Peyer's patch (tissue), 4 donors: ENCODE measurements at regions not wholly inside any gene's neighbourhood (a gene's known extent, or its start where the extent isn't known, plus 50 kb on each side); places are given as distances from the start of the nearest gene placed in this dataset.

Source experiments
- DNase-seq, 3 donors: peaks; one replicate each; pipeline ENCODE4 v3.0.0-alpha.2; 2017 to 2019
- H3K27ac ChIP-seq, 4 donors: fragments of 200-600 bp; sonication (generic); one replicate each; pipeline ENCODE4 v1.5.1; 2016 to 2019
- H3K27me3 ChIP-seq, 2 donors: fragments of 200-600 bp; sonication (generic); one replicate each; pipeline ENCODE4 v1.5.1; 2019
- H3K36me3 ChIP-seq, 3 donors: fragments of 200-600 bp; sonication (generic); one replicate each; pipeline ENCODE4 v1.5.1; 2016 to 2019
- H3K4me1 ChIP-seq, 4 donors: fragments of 200-600 bp; sonication (generic); one replicate each; pipeline ENCODE4 v1.5.1; 2016 to 2019
- H3K4me3 ChIP-seq, 4 donors: fragments of 200-600 bp; sonication (generic); 1 replicate in 3 of 4; 2 replicates in 1 of 4; pipeline ENCODE4 v1.5.1; 2016 to 2019; ENCODE audit warnings: mild to moderate bottlenecking in 1 of 4
- H3K9me3 ChIP-seq, 4 donors: fragments of 200-600 bp; sonication (generic); one replicate each; pipeline ENCODE4 v1.5.1; 2016 to 2019; ENCODE audit warnings: mild to moderate bottlenecking in 1 of 4
- CTCF ChIP-seq, 6 experiments: fragments of 450-650 bp in 4 of 6; fragments of 200-600 bp in 2 of 6; sonication (generic) in 1 of 6; IDR thresholded peaks; one replicate each; pipeline ENCODE4 v1.5.1; 2017 to 2019; ENCODE audit warnings: antibody characterized with exemption in 6 of 6, mild to moderate bottlenecking in 3 of 6, moderate library complexity in 1 of 6
- POLR2A ChIP-seq, 2 donors: fragments of 450-650 bp; IDR thresholded peaks; one replicate each; pipeline ENCODE4 v1.5.1; 2017; ENCODE audit warnings: antibody characterized with exemption in 2 of 2, mild to moderate bottlenecking in 2 of 2, moderate library complexity in 2 of 2

GRCh38 chr6:142651384-142651783 is 293.6 kb downstream of the HIVEP2 start:
- no peaks in the 10 kb centered on the region for H3K36me3 ChIP-seq
- no peak overlapping the region for H3K27ac ChIP-seq
- no peak overlapping the region for H3K4me3 ChIP-seq
- DNase-seq, result no peak
- TF ChIP-seq POLR2A (IDR thresholded peaks at IDR 0.05), result no peak
- no peak for TF ChIP-seq CTCF (IDR thresholded peaks at IDR 0.05)
- H3K4me1 ChIP-seq, result no peaks in the 10 kb centered on the region
- no peaks in the 10 kb centered on the region for H3K9me3 ChIP-seq
- H3K27me3 ChIP-seq, result no peaks in the 10 kb centered on the region

GRCh38 chr6:142653710-142654420 is 291.1 kb downstream of the HIVEP2 start:
- no peaks in the 10 kb centered on the region for H3K4me1 ChIP-seq
- H3K27me3 ChIP-seq, result no peaks in the 10 kb centered on the region
- no peaks in the 10 kb centered on the region for H3K36me3 ChIP-seq
- no peak for TF ChIP-seq POLR2A (IDR thresholded peaks at IDR 0.05)
- TF ChIP-seq CTCF (IDR thresholded peaks at IDR 0.05), result no peak
- H3K27ac ChIP-seq, result no peak overlapping the region
- no peak for DNase-seq
- no peak overlapping the region for H3K4me3 ChIP-seq
- no peaks in the 10 kb centered on the region for H3K9me3 ChIP-seq

GRCh38 chr6:142659661-142660060 is 285.3 kb downstream of the HIVEP2 start:
- no peak overlapping the region for H3K4me3 ChIP-seq
- DNase-seq, result no peak
- no peaks in the 10 kb centered on the region for H3K9me3 ChIP-seq
- H3K36me3 ChIP-seq, result no peaks in the 10 kb centered on the region
- no peak overlapping the region for H3K27ac ChIP-seq
- no peaks in the 10 kb centered on the region for H3K4me1 ChIP-seq
- TF ChIP-seq POLR2A (IDR thresholded peaks at IDR 0.05) (no peak), CTCF (IDR thresholded peaks at IDR 0.05) (no peak)
- H3K27me3 ChIP-seq, result no peaks in the 10 kb centered on the region

GRCh38 chr6:142665393-142665792 is 279.6 kb downstream of the HIVEP2 start:
- Histone ChIP-seq H3K4me3 (no peak overlapping the region), H3K36me3 (no peaks in the 10 kb centered on the region), H3K4me1 (no peaks in the 10 kb centered on the region), H3K27me3 (no peaks in the 10 kb centered on the region), H3K9me3 (no peaks in the 10 kb centered on the region), H3K27ac (no peak overlapping the region)
- TF ChIP-seq CTCF (IDR thresholded peaks at IDR 0.05) (no peak), POLR2A (IDR thresholded peaks at IDR 0.05) (no peak)
- no peak for DNase-seq

- no peaks in the 10 kb centered on the region for H3K36me3 ChIP-seq
- no peak overlapping the region for H3K4me3 ChIP-seq
- no peaks in the 10 kb centered on the region for H3K9me3 ChIP-seq
- TF ChIP-seq POLR2A (IDR thresholded peaks at IDR 0.05) (no peak), CTCF (IDR thresholded peaks at IDR 0.05) (no peak)
- no peaks in the 10 kb centered on the region for H3K27me3 ChIP-seq
- no peaks in the 10 kb centered on the region for H3K4me1 ChIP-seq
- no peak overlapping the region for H3K27ac ChIP-seq
- DNase-seq, result no peak
Observed at GRCh38 chr6:142666599-142667185, 278.3 kb downstream of the HIVEP2 start.
